ENCODE measurements at regions not wholly inside any gene's neighbourhood (a gene's known extent, or its start where the extent isn't known, plus 50 kb on each side); places are given as distances from the start of the nearest gene placed in this dataset.
"Not testable (repeated sequence)": the region's sequence is repeated elsewhere in the genome, so short reads cannot be mapped to it uniquely, and the experiment has no call there.

GRCh38 chr10:4230036-4230435, 445.0 kb upstream of the KLF6 start:
- DNase-seq (ENCODE audit: low spot score) = no peak

- DNase-seq (ENCODE audit: low spot score) = no peak
Observed at GRCh38 chr10:4229106-4229505, 444.1 kb upstream of the KLF6 start.

GRCh38 chr10:4227586-4227985, 442.6 kb upstream of the KLF6 start:
- no peak for DNase-seq (ENCODE audit: low spot score)

- DNase-seq (ENCODE audit: low spot score) = no peak
Observed at GRCh38 chr10:4226941-4227540, 442.0 kb upstream of the KLF6 start.

- DNase-seq (ENCODE audit: low spot score) = no peak
Observed at GRCh38 chr10:4224178-4224577, 439.2 kb upstream of the KLF6 start.

- DNase-seq (ENCODE audit: low spot score) = not testable (repeated sequence)
Observed at GRCh38 chr10:4221310-4221709, 436.3 kb upstream of the KLF6 start.

- DNase-seq (ENCODE audit: low spot score) = no peak
Observed at GRCh38 chr10:4219901-4220300, 434.9 kb upstream of the KLF6 start.

GRCh38 chr10:4217653-4218052, 432.6 kb upstream of the KLF6 start:
- no peak for DNase-seq (ENCODE audit: low spot score)

GRCh38 chr10:4217187-4217586, 432.2 kb upstream of the KLF6 start:
- DNase-seq (ENCODE audit: low spot score) = no peak

GRCh38 chr10:4216726-4217125, 431.7 kb upstream of the KLF6 start:
- no peak for DNase-seq (ENCODE audit: low spot score)

- DNase-seq (ENCODE audit: low spot score) = no peak
Observed at GRCh38 chr10:4215963-4216575, 431.1 kb upstream of the KLF6 start.

- no peak for DNase-seq (ENCODE audit: low spot score)
Observed at GRCh38 chr10:4215485-4215884, 430.5 kb upstream of the KLF6 start.

GRCh38 chr10:4214908-4215307, 429.9 kb upstream of the KLF6 start:
- DNase-seq (ENCODE audit: low spot score) = no peak

- DNase-seq (ENCODE audit: low spot score) = no peak
Observed at GRCh38 chr10:4213441-4213840, 428.4 kb upstream of the KLF6 start.

- DNase-seq (ENCODE audit: low spot score) = no peak
Observed at GRCh38 chr10:4212111-4212630, 427.2 kb upstream of the KLF6 start.

GRCh38 chr10:4208499-4208898, 423.5 kb upstream of the KLF6 start:
- no peak for DNase-seq (ENCODE audit: low spot score)

- no peak for DNase-seq (ENCODE audit: low spot score)
Observed at GRCh38 chr10:4205113-4205512, 420.1 kb upstream of the KLF6 start.

- no peak for DNase-seq (ENCODE audit: low spot score)
Observed at GRCh38 chr10:4202938-4203337, 417.9 kb upstream of the KLF6 start.

GRCh38 chr10:4201866-4202825, 417.1 kb upstream of the KLF6 start:
- DNase-seq (ENCODE audit: low spot score) = no peak

GRCh38 chr10:4199196-4199595, 414.2 kb upstream of the KLF6 start:
- no peak for DNase-seq (ENCODE audit: low spot score)

GRCh38 chr10:4198216-4198615, 413.2 kb upstream of the KLF6 start:
- no peak for DNase-seq (ENCODE audit: low spot score)

- no peak for DNase-seq (ENCODE audit: low spot score)
Observed at GRCh38 chr10:4197676-4198075, 412.7 kb upstream of the KLF6 start.

Measured in hematopoietic multipotent progenitor cell treated with erythropoietin and hydrocortisone succinate and interleukin-3 and kit ligand, for 17 days (in vitro differentiated cells).